ENCODE measurements at regions not wholly inside any gene's neighbourhood (a gene's known extent, or its start where the extent isn't known, plus 50 kb on each side); places are given as distances from the start of the nearest gene placed in this dataset.

DNA sequence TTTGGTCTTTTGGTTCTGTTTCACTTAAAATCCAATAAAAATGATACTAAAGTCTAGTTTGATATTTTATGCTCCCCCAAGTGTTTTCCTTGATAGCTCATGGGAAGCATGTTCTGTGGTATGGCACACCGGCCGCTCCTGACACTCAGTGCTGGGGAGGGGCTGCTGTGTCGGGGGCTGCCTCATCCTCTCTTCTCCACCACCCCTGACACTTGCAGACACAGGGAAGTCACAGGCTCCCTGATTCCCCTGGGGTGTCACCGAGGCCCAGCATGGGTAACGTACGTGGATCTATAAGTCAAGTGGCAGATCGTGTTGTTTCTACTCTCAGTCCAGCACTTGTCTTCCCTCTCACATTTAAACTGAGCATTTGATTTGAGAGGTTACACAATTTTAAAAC, 508.6 kb downstream of the TNS3 start:
- Mint-ChIP-seq H3K27ac (no peak overlapping the region), H3K4me3 (no peak overlapping the region), H3K27me3 (no peaks in the 10 kb centered on the region), H3K9me3 (no peaks in the 10 kb centered on the region), H3K36me3 (ENCODE audit: low read depth) (no peaks in the 10 kb centered on the region), H3K4me1 (ENCODE audit: low read depth) (no peaks in the 10 kb centered on the region)
- Histone ChIP-seq H3K27ac (ENCODE audit: low read depth in 1 of 2, low read length in 2 of 2) (no peak overlapping the region), H3K4me3 (ENCODE audit: low read length) (no peak overlapping the region), H3K27me3 (ENCODE audit: control insufficient read depth in 1 of 2, insufficient read depth in 2 of 2, low read length in 2 of 2) (no peaks in the 10 kb centered on the region), H3K36me3 (ENCODE audit: insufficient read depth, low read length) (no peaks in the 10 kb centered on the region), H3K9me3 (ENCODE audit: control insufficient read depth in 1 of 2, insufficient read depth in 1 of 2, low read length in 2 of 2) (peaks cover 0 to 4% of the 10 kb centered on the region in 2 experiments), H3K4me1 (ENCODE audit: insufficient read depth, low read length) (no peaks in the 10 kb centered on the region)
- intact Hi-C loops (cut with DNase I, micrococcal nuclease), result no loop called here
- TF ChIP-seq, protein P1, sequence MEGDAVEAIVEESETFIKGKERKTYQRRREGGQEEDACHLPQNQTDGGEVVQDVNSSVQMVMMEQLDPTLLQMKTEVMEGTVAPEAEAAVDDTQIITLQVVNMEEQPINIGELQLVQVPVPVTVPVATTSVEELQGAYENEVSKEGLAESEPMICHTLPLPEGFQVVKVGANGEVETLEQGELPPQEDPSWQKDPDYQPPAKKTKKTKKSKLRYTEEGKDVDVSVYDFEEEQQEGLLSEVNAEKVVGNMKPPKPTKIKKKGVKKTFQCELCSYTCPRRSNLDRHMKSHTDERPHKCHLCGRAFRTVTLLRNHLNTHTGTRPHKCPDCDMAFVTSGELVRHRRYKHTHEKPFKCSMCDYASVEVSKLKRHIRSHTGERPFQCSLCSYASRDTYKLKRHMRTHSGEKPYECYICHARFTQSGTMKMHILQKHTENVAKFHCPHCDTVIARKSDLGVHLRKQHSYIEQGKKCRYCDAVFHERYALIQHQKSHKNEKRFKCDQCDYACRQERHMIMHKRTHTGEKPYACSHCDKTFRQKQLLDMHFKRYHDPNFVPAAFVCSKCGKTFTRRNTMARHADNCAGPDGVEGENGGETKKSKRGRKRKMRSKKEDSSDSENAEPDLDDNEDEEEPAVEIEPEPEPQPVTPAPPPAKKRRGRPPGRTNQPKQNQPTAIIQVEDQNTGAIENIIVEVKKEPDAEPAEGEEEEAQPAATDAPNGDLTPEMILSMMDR (IDR thresholded peaks at IDR 0.05), result no peak
- DNase-seq, result no peak
- ATAC-seq (ENCODE audit: poor library complexity), result no peak
- ChIA-PET POLR2A (no interaction called here), CTCF (no interaction called here)

DNA sequence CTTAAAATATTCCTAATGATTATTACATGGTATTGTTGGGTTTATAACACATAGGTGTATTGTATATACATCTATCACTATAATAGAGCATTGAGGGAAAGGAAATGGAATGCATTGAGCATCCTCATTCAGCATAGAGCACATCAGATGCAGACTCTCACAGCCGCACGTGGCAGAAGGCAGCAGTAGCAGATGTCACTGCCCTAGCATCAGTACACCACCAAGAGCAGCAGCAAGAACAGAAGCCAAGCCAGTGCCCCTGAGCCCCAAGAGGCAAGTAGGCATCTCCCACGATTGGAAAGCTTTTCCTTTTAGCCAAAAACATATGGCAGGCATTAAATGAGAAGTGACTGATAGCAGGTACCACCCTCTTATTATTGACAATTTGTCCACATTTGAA, 510.0 kb downstream of the TNS3 start:
- Histone ChIP-seq H3K27me3 (ENCODE audit: control insufficient read depth in 1 of 2, insufficient read depth in 2 of 2, low read length in 2 of 2) (no peaks in the 10 kb centered on the region), H3K4me3 (ENCODE audit: low read length) (no peak overlapping the region), H3K27ac (ENCODE audit: low read depth in 1 of 2, low read length in 2 of 2) (no peak overlapping the region), H3K9me3 (ENCODE audit: control insufficient read depth in 1 of 2, insufficient read depth in 1 of 2, low read length in 2 of 2) (peaks cover 0 to 9% of the 10 kb centered on the region in 2 experiments), H3K4me1 (ENCODE audit: insufficient read depth, low read length) (no peaks in the 10 kb centered on the region), H3K36me3 (ENCODE audit: insufficient read depth, low read length) (no peaks in the 10 kb centered on the region)
- TF ChIP-seq, protein P1 (IDR thresholded peaks at IDR 0.05), result no peak
- H3K9me3 Mint-ChIP-seq, result no peaks in the 10 kb centered on the region
- ATAC-seq (ENCODE audit: poor library complexity) (no peak), DNase-seq (no peak)
- CTCF ChIA-PET, result no interaction called here
- H3K4me1 Mint-ChIP-seq (ENCODE audit: low read depth), result no peaks in the 10 kb centered on the region
- H3K36me3 Mint-ChIP-seq (ENCODE audit: low read depth), result no peaks in the 10 kb centered on the region
- no peak overlapping the region for H3K4me3 Mint-ChIP-seq
- H3K27me3 Mint-ChIP-seq, result peaks cover under 1% of the 10 kb centered on the region
- intact Hi-C loops (cut with DNase I, micrococcal nuclease), result no loop called here
- no peak overlapping the region for H3K27ac Mint-ChIP-seq
- POLR2A ChIA-PET, result no interaction called here

DNA sequence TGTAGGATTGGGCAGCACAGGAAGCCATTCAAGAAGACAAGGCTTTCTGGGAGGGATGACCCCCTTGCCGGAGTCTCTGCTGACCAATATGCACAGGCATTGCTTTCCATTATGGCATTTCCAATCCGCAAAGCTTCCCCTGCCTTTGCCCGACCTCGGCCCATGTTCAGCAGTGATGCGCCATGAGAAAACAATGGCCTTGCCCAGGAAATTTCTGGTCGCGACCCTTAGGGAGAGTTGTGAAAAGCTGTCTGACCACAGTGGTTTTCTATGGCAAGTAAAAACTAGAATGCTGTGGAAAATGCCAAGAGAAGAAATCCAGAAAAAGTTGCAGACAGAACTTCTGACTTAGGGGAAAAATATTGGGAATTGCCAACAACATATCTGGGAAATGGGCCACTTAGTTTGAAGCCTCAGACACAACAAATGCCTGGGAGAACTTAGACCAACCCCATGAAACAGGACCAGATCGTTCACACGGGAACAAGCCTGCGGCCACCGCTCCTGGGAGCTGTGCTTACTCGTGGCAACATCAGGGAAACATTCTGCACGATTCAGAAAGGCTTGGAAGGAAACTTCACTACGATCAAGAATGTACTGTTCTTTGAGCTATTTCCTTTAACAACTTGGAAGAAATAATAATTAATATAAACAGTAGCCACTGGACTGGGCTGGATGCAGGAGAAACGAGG, 512.4 kb downstream of the TNS3 start:
- H3K4me1 ChIP-seq (ENCODE audit: insufficient read depth, low read length), result no peaks in the 10 kb centered on the region
- intact Hi-C loops (cut with DNase I, micrococcal nuclease), result no loop called here
- H3K4me3 ChIP-seq (ENCODE audit: low read length), result no peak overlapping the region
- H3K27ac ChIP-seq (ENCODE audit: low read depth in 1 of 2, low read length in 2 of 2), result no peak overlapping the region
- TF ChIP-seq, protein P1 (IDR thresholded peaks at IDR 0.05), result no peak
- ChIA-PET POLR2A (no interaction called here), CTCF (no interaction called here)
- peaks cover 0 to 10% of the 10 kb centered on the region in 2 experiments for H3K9me3 ChIP-seq (ENCODE audit: control insufficient read depth in 1 of 2, insufficient read depth in 1 of 2, low read length in 2 of 2)
- Mint-ChIP-seq H3K4me3 (no peak overlapping the region), H3K9me3 (no peaks in the 10 kb centered on the region), H3K4me1 (ENCODE audit: low read depth) (no peaks in the 10 kb centered on the region), H3K36me3 (ENCODE audit: low read depth) (no peaks in the 10 kb centered on the region), H3K27me3 (peaks cover 12% of the 10 kb centered on the region), H3K27ac (no peak overlapping the region)
- no peak for DNase-seq
- no peak for ATAC-seq (ENCODE audit: poor library complexity)
- no peaks in the 10 kb centered on the region for H3K27me3 ChIP-seq (ENCODE audit: control insufficient read depth in 1 of 2, insufficient read depth in 2 of 2, low read length in 2 of 2)
- no peaks in the 10 kb centered on the region for H3K36me3 ChIP-seq (ENCODE audit: insufficient read depth, low read length)

Measured in CD4-positive, alpha-beta T cell (primary cell).